ENCODE measurements at regions not wholly inside any gene's neighbourhood (a gene's known extent, or its start where the extent isn't known, plus 50 kb on each side); places are given as distances from the start of the nearest gene placed in this dataset.

- Histone ChIP-seq H3K27ac (no peak overlapping the region), H3K4me3 (no peak overlapping the region)
- no peak for TF ChIP-seq CTCF (IDR thresholded peaks at IDR 0.05)
- no peak for DNase-seq (ENCODE audit: low spot score)
Observed at GRCh38 chr6:14260839-14261238, 143.3 kb downstream of the CD83 start.

GRCh38 chr6:14263881-14264424 lies 146.4 kb downstream of the CD83 start:
- no peak for TF ChIP-seq CTCF (IDR thresholded peaks at IDR 0.05)

GRCh38 chr6:14265049-14266021 lies 147.8 kb downstream of the CD83 start:
- peak; percentile 17 for DNase-seq (ENCODE audit: low spot score)
- H3K27ac ChIP-seq: no peak overlapping the region
- H3K4me3 ChIP-seq: no peak overlapping the region
- TF ChIP-seq CTCF (IDR thresholded peaks at IDR 0.05): no peak

More at GRCh38 chr6:14263881-14264424, 146.4 kb downstream of the CD83 start:
- DNase-seq (ENCODE audit: low spot score): no peak
- Histone ChIP-seq H3K27ac (no peak overlapping the region), H3K4me3 (no peak overlapping the region)

- DNase-seq (ENCODE audit: low spot score): no peak
- no peak overlapping the region for H3K4me3 ChIP-seq
- no peak overlapping the region for H3K27ac ChIP-seq
- TF ChIP-seq CTCF (IDR thresholded peaks at IDR 0.05): no peak
Observed at GRCh38 chr6:14266266-14266665, 148.7 kb downstream of the CD83 start.

- TF ChIP-seq CTCF (IDR thresholded peaks at IDR 0.05): no peak
- H3K4me3 ChIP-seq: no peak overlapping the region
- no peak for DNase-seq (ENCODE audit: low spot score)
- H3K27ac ChIP-seq: no peak overlapping the region
Observed at GRCh38 chr6:14267885-14268660, 150.5 kb downstream of the CD83 start.

GRCh38 chr6:14269436-14269835 lies 151.9 kb downstream of the CD83 start:
- no peak for TF ChIP-seq CTCF (IDR thresholded peaks at IDR 0.05)
- H3K4me3 ChIP-seq: no peak overlapping the region
- no peak for DNase-seq (ENCODE audit: low spot score)
- no peak overlapping the region for H3K27ac ChIP-seq

Data from coronary artery (tissue), 2 donors.